ENCODE measurements at regions not wholly inside any gene's neighbourhood (a gene's known extent, or its start where the extent isn't known, plus 50 kb on each side); places are given as distances from the start of the nearest gene placed in this dataset.

- ChIA-PET CTCF (no interaction called here), POLR2A (ENCODE audit: low non-redundant PET) (no interaction called here)
- intact Hi-C loops (cut with micrococcal nuclease; ENCODE audit: unreplicated experiment): loop anchor here (5.0 to 10.0 kb wide), 2 partner anchors 215 to 243 kb away; no protein-coding TSS in a partner anchor
- no peaks in the 10 kb centered on the region for H3K36me3 ChIP-seq (ENCODE audit: insufficient read depth, low read length, poor library complexity, severe bottlenecking)
- H3K9me3 ChIP-seq (ENCODE audit: low read depth, low read length, poor library complexity, severe bottlenecking): no peaks in the 10 kb centered on the region
- no peak for DNase-seq (ENCODE audit: low spot score)
- peaks cover 5% of the 10 kb centered on the region for H3K4me1 ChIP-seq (ENCODE audit: insufficient read depth, low read length, poor library complexity, severe bottlenecking)
- no peak overlapping the region for H3K27ac ChIP-seq (ENCODE audit: low read depth, low read length, poor library complexity, severe bottlenecking)
- TF ChIP-seq CTCF (conservative IDR thresholded peaks at IDR 0.05; ENCODE audit: low read depth, low read length): no peak
- no peak for TF ChIP-seq EZH2 (IDR thresholded peaks at IDR 0.05; ENCODE audit: borderline replicate concordance, low read depth, low read length, poor library complexity, severe bottlenecking)
- no peaks in the 10 kb centered on the region for H3K27me3 ChIP-seq (replicated peaks; ENCODE audit: insufficient read depth, low read depth, low read length, poor library complexity)
- no peak overlapping the region for H3K4me3 ChIP-seq (ENCODE audit: low read depth, low read length, poor library complexity, severe bottlenecking)
- no TSS peak for BruUV-seq (replicated peaks)
Measured at GRCh38 chr1:81547261-81547911, 253.3 kb upstream of the ADGRL2 start.

GRCh38 chr1:81545734-81546133 lies 255.0 kb upstream of the ADGRL2 start:
- Histone ChIP-seq H3K36me3 (ENCODE audit: insufficient read depth, low read length, poor library complexity, severe bottlenecking) (no peaks in the 10 kb centered on the region), H3K27me3 (replicated peaks; ENCODE audit: insufficient read depth, low read depth, low read length, poor library complexity) (no peaks in the 10 kb centered on the region), H3K4me1 (ENCODE audit: insufficient read depth, low read length, poor library complexity, severe bottlenecking) (peaks cover 5% of the 10 kb centered on the region), H3K9me3 (ENCODE audit: low read depth, low read length, poor library complexity, severe bottlenecking) (no peaks in the 10 kb centered on the region), H3K27ac (ENCODE audit: low read depth, low read length, poor library complexity, severe bottlenecking) (no peak overlapping the region), H3K4me3 (ENCODE audit: low read depth, low read length, poor library complexity, severe bottlenecking) (no peak overlapping the region)
- POLR2A ChIA-PET (ENCODE audit: low non-redundant PET): no interaction called here
- TF ChIP-seq EZH2 (IDR thresholded peaks at IDR 0.05; ENCODE audit: borderline replicate concordance, low read depth, low read length, poor library complexity, severe bottlenecking) (no peak), CTCF (conservative IDR thresholded peaks at IDR 0.05; ENCODE audit: low read depth, low read length) (no peak)
- BruUV-seq (replicated peaks): no TSS peak
- no peak for DNase-seq (ENCODE audit: low spot score)
- intact Hi-C loops (cut with micrococcal nuclease; ENCODE audit: unreplicated experiment): loop anchor here (5.0 to 10.0 kb wide), 2 partner anchors 217 to 241 kb away; no protein-coding TSS in a partner anchor
- CTCF ChIA-PET: no interaction called here

GRCh38 chr1:81543764-81544163 lies 257.0 kb upstream of the ADGRL2 start:
- no peak for TF ChIP-seq EZH2 (IDR thresholded peaks at IDR 0.05; ENCODE audit: borderline replicate concordance, low read depth, low read length, poor library complexity, severe bottlenecking)
- TF ChIP-seq CTCF (conservative IDR thresholded peaks at IDR 0.05; ENCODE audit: low read depth, low read length): no peak
- no peaks in the 10 kb centered on the region for H3K36me3 ChIP-seq (ENCODE audit: insufficient read depth, low read length, poor library complexity, severe bottlenecking)
- H3K4me3 ChIP-seq (ENCODE audit: low read depth, low read length, poor library complexity, severe bottlenecking): no peak overlapping the region
- ChIA-PET CTCF (no interaction called here), POLR2A (ENCODE audit: low non-redundant PET) (no interaction called here)
- no peak for DNase-seq (ENCODE audit: low spot score)
- H3K27me3 ChIP-seq (replicated peaks; ENCODE audit: insufficient read depth, low read depth, low read length, poor library complexity): no peaks in the 10 kb centered on the region
- H3K9me3 ChIP-seq (ENCODE audit: low read depth, low read length, poor library complexity, severe bottlenecking): no peaks in the 10 kb centered on the region
- H3K4me1 ChIP-seq (ENCODE audit: insufficient read depth, low read length, poor library complexity, severe bottlenecking): peaks cover 5% of the 10 kb centered on the region
- H3K27ac ChIP-seq (ENCODE audit: low read depth, low read length, poor library complexity, severe bottlenecking): no peak overlapping the region
- no TSS peak for BruUV-seq (replicated peaks)
- intact Hi-C loops (cut with micrococcal nuclease; ENCODE audit: unreplicated experiment): loop anchor here (10.0 kb wide), 1 partner anchor 239 kb away; no protein-coding TSS in a partner anchor

Data from A673 (cell line).